ENCODE measurements at regions not wholly inside any gene's neighbourhood (a gene's known extent, or its start where the extent isn't known, plus 50 kb on each side); places are given as distances from the start of the nearest gene placed in this dataset.

DNA sequence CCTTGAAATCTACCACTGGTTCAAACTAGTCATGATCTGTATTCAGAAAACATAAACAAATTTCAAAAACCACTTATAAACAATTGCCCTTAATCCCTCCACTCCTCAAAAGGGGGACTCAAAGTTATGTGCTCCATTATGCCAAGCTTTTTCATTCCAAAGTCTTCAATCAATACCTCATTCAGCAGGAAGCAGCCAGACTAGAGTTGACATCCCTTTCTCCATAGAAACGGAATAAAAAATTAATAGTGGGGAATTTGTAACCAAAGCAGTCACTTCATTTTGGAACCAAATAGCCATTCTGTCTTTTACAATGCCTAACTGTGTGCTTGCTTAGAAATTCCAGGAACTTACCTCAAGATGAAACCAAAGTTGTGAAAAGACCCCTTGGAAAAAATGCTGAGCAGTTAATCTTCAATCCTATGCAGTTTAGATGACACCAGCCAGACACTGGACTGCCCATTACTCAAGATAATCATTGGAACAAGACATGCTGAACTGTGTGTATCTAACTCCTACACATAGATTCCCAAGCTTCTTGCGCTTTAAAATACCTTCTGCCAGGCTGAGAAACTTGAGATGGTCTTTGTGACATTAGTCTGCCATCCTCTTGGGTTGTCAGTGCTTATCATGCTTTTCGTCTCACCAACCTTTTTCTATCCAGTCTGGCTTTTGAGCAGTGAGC, 406.2 kb downstream of the PLOD2 start:
- TF ChIP-seq, protein P1, sequence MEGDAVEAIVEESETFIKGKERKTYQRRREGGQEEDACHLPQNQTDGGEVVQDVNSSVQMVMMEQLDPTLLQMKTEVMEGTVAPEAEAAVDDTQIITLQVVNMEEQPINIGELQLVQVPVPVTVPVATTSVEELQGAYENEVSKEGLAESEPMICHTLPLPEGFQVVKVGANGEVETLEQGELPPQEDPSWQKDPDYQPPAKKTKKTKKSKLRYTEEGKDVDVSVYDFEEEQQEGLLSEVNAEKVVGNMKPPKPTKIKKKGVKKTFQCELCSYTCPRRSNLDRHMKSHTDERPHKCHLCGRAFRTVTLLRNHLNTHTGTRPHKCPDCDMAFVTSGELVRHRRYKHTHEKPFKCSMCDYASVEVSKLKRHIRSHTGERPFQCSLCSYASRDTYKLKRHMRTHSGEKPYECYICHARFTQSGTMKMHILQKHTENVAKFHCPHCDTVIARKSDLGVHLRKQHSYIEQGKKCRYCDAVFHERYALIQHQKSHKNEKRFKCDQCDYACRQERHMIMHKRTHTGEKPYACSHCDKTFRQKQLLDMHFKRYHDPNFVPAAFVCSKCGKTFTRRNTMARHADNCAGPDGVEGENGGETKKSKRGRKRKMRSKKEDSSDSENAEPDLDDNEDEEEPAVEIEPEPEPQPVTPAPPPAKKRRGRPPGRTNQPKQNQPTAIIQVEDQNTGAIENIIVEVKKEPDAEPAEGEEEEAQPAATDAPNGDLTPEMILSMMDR (IDR thresholded peaks at IDR 0.05): no peak
- no peak for TF ChIP-seq POLR2A (IDR thresholded peaks at IDR 0.05)

Data from body of pancreas (tissue), 4 donors.